GM21825 (cell line): ENCODE measurements at regions not wholly inside any gene's neighbourhood (a gene's known extent, or its start where the extent isn't known, plus 50 kb on each side); places are given as distances from the start of the nearest gene placed in this dataset.
"Not testable (repeated sequence)": the region's sequence is repeated elsewhere in the genome, so short reads cannot be mapped to it uniquely, and the experiment has no call there.

ENCODE experiments used
- ATAC-seq: cut with Tn5 transposase; IDR thresholded peaks from one replicate; pipeline ENCODE4 v1.9.1; 2021; ENCODE audit warnings: mild to moderate bottlenecking, moderate library complexity; ENCODE audit not compliant: unreplicated experiment

GRCh38 chr14:87734577-87735360 lies 258.2 kb downstream of the GALC start:
- ATAC-seq = not testable (repeated sequence)

GRCh38 chr14:87733115-87733514 lies 259.9 kb downstream of the GALC start:
- ATAC-seq = not testable (repeated sequence)

GRCh38 chr14:87732562-87732961 lies 260.4 kb downstream of the GALC start:
- ATAC-seq = no peak

- ATAC-seq = no peak
Measured at GRCh38 chr14:87725318-87725717, 267.7 kb downstream of the GALC start.

- no peak for ATAC-seq
Measured at GRCh38 chr14:87712396-87713090, 280.4 kb downstream of the GALC start.

- no peak for ATAC-seq
Measured at GRCh38 chr14:87705439-87705896, 287.5 kb downstream of the GALC start.

- ATAC-seq = no peak
Measured at GRCh38 chr14:87698481-87698880, 294.5 kb downstream of the GALC start.

- ATAC-seq = no peak
Measured at GRCh38 chr14:87696485-87696884, 296.5 kb downstream of the GALC start.

GRCh38 chr14:87691042-87691881 lies 301.7 kb downstream of the GALC start:
- ATAC-seq = no peak

- ATAC-seq = no peak
Measured at GRCh38 chr14:87690076-87690613, 302.8 kb downstream of the GALC start.

- no peak for ATAC-seq
Measured at GRCh38 chr14:87688524-87688923, 304.5 kb downstream of the GALC start.

- no peak for ATAC-seq
Measured at GRCh38 chr14:87687420-87687819, 305.6 kb downstream of the GALC start.

GRCh38 chr14:87686746-87687145 lies 306.2 kb downstream of the GALC start:
- no peak for ATAC-seq

- ATAC-seq = no peak
Measured at GRCh38 chr14:87679866-87680265, 313.1 kb downstream of the GALC start.

- no peak for ATAC-seq
Measured at GRCh38 chr14:87678624-87679023, 314.4 kb downstream of the GALC start.

- no peak for ATAC-seq
Measured at GRCh38 chr14:87676814-87677437, 316.1 kb downstream of the GALC start.

GRCh38 chr14:87667659-87668058 lies 325.3 kb downstream of the GALC start:
- ATAC-seq = no peak

- no peak for ATAC-seq
Measured at GRCh38 chr14:87656315-87656714, 336.7 kb downstream of the GALC start.

- no peak for ATAC-seq
Measured at GRCh38 chr14:87652278-87652677, 340.7 kb downstream of the GALC start.

- ATAC-seq = no peak
Measured at GRCh38 chr14:87644689-87645088, 348.3 kb downstream of the GALC start.

- no peak for ATAC-seq
Measured at GRCh38 chr14:87643005-87643404, 350.0 kb downstream of the GALC start.
